PC-9 (cell line): ENCODE measurements at regions not wholly inside any gene's neighbourhood (a gene's known extent, or its start where the extent isn't known, plus 50 kb on each side); places are given as distances from the start of the nearest gene placed in this dataset.
A peak's percentile ranks its signal among the peaks of the same experiment; 100 is the strongest.

ENCODE experiments used
- BruUV-seq: library from RNA; stranded (reverse); fragments of 400-500 nt; replicated peaks from 2 replicates; lab custom pipeline; 2021; lab: Mats Ljungman, UMichigan
- CTCF ChIA-PET: fragments of 300-600 bp; sonication (Branson Sonifier 250); formaldehyde crosslinking; loops from one replicate; lab custom pipeline; 2022; ENCODE audit warnings: antibody characterized with exemption; lab: Charles Lee
- POLR2A ChIA-PET: fragments of 300-600 bp; sonication (Branson Sonifier 250); formaldehyde crosslinking; loops from one replicate; lab custom pipeline; 2022; ENCODE audit warnings: antibody characterized with exemption; ENCODE audit not compliant: unreplicated experiment; lab: Charles Lee
- DNase-seq, 2 experiments: peaks; one replicate each; pipeline versions ENCODE4 v3.0.0 to v3.0.0-alpha.2; 2015 to 2022; ENCODE audit warnings: mixed read lengths in 1 of 2
- H2AFZ ChIP-seq: fragments of 200-600 bp; sonication (generic); 2 replicates; pipeline ENCODE4 v1.8.1; 2017; ENCODE audit warnings: antibody characterized with exemption
- H3F3A ChIP-seq: fragments of 200-600 bp; sonication (generic); 2 replicates; pipeline ENCODE4 v1.8.1; 2017; ENCODE audit warnings: antibody characterized with exemption, mild to moderate bottlenecking, low read depth; ENCODE audit not compliant: insufficient read depth
- H3K27ac ChIP-seq: fragments of 200-600 bp; sonication (generic); 2 replicates; pipeline ENCODE4 v1.6.1; 2016; ENCODE audit warnings: mixed run types
- H3K27me3 ChIP-seq: fragments of 200-600 bp; sonication (generic); 2 replicates; pipeline ENCODE4 v1.6.1; 2016; ENCODE audit warnings: low read depth, mixed run types; ENCODE audit not compliant: insufficient read depth
- H3K36me3 ChIP-seq: fragments of 200-600 bp; sonication (generic); 2 replicates; pipeline ENCODE4 v1.6.1; 2016; ENCODE audit warnings: low read depth, mixed run types
- H3K4me1 ChIP-seq: fragments of 200-600 bp; sonication (generic); replicated peaks from 2 replicates; pipeline ENCODE4 v1.6.1; 2016; ENCODE audit warnings: mixed run types; ENCODE audit not compliant: insufficient read depth
- H3K4me2 ChIP-seq: fragments of 200-600 bp; sonication (generic); 2 replicates; pipeline ENCODE4 v1.6.1; 2017; ENCODE audit warnings: mixed run types
- H3K4me3 ChIP-seq: fragments of 200-600 bp; sonication (generic); 2 replicates; pipeline ENCODE4 v1.6.1; 2016; ENCODE audit warnings: mixed run types
- H3K79me2 ChIP-seq: fragments of 200-600 bp; sonication (generic); 2 replicates; pipeline ENCODE4 v1.6.1; 2017; ENCODE audit warnings: low read depth, mixed run types
- H3K9me2 ChIP-seq: fragments of 200-600 bp; sonication (generic); 2 replicates; pipeline ENCODE4 v1.8.1; 2017; ENCODE audit warnings: mild to moderate bottlenecking; ENCODE audit not compliant: insufficient read depth
- H3K9me3 ChIP-seq: fragments of 200-600 bp; sonication (generic); 2 replicates; pipeline ENCODE4 v1.8.1; 2016; ENCODE audit warnings: low read depth; ENCODE audit not compliant: insufficient read depth
- H4K20me1 ChIP-seq: fragments of 200-600 bp; sonication (generic); 2 replicates; pipeline ENCODE4 v1.8.1; 2017; ENCODE audit not compliant: insufficient read depth
- EZH2 ChIP-seq: fragments of 200-600 bp; sonication (generic); IDR thresholded peaks from 2 replicates; pipeline ENCODE4 v1.8.0; 2017; ENCODE audit warnings: antibody characterized with exemption, low read depth
- intact Hi-C: fragments of 100-400 bp; cut with micrococcal nuclease; formaldehyde crosslinking; loops from one replicate; pipeline ENCODE4 v1.10.0; 2022; ENCODE audit not compliant: unreplicated experiment
- TF ChIP-seq, protein P1 (sequence below): fragments of 200-600 bp; sonication (generic); conservative IDR thresholded peaks from 2 replicates; pipeline ENCODE4 v1.6.1; 2017; ENCODE audit warnings: mixed run types, antibody characterized with exemption, mild to moderate bottlenecking, moderate library complexity

DNA sequence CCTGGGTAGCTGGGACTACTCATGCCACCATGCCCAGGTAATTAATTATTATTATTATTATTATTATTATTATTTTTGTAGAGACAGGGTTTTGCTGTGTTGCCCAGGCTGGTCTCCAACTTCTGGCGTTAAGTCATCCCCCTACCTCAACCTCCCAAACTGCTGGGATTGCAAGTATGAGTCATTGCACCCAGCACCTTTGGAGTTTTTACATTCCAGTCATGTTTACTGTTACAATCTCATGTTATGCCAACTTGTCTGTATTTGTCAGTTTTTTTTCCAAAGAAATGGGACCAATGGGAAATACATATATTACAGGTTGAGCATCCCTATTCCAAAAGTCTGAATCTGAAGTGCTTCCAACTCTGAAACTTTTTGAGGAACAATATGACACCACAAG is 903.8 kb downstream of the SLC4A3 start:
- H4K20me1 ChIP-seq, result no peaks in the 10 kb centered on the region
- ChIA-PET POLR2A (no interaction called here), CTCF (no interaction called here)
- H3K9me2 ChIP-seq, result no peaks in the 10 kb centered on the region
- 0 out of 2 replicates have a peak, but pooled peaks cover 9% of the 10 kb centered on the region for H3K36me3 ChIP-seq
- intact Hi-C loops, result no loop called here
- no peak overlapping the region for H3K4me3 ChIP-seq
- peaks cover 20% of the 10 kb centered on the region for H3K9me3 ChIP-seq
- H3K4me2 ChIP-seq, result no peak overlapping the region
- TF ChIP-seq EZH2, result no peak
- TF ChIP-seq, protein P1, sequence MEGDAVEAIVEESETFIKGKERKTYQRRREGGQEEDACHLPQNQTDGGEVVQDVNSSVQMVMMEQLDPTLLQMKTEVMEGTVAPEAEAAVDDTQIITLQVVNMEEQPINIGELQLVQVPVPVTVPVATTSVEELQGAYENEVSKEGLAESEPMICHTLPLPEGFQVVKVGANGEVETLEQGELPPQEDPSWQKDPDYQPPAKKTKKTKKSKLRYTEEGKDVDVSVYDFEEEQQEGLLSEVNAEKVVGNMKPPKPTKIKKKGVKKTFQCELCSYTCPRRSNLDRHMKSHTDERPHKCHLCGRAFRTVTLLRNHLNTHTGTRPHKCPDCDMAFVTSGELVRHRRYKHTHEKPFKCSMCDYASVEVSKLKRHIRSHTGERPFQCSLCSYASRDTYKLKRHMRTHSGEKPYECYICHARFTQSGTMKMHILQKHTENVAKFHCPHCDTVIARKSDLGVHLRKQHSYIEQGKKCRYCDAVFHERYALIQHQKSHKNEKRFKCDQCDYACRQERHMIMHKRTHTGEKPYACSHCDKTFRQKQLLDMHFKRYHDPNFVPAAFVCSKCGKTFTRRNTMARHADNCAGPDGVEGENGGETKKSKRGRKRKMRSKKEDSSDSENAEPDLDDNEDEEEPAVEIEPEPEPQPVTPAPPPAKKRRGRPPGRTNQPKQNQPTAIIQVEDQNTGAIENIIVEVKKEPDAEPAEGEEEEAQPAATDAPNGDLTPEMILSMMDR, result no peak
- H3K4me1 ChIP-seq, result peaks cover 18% of the 10 kb centered on the region
- DNase-seq, result no peak
- H3K79me2 ChIP-seq, result no peaks in the 10 kb centered on the region
- BruUV-seq, result no TSS peak
- H2AFZ ChIP-seq, result no peak overlapping the region
- no peak overlapping the region for H3K27ac ChIP-seq
- H3K27me3 ChIP-seq, result no peaks in the 10 kb centered on the region
- H3F3A ChIP-seq, result peaks cover 10% of the 10 kb centered on the region

DNA sequence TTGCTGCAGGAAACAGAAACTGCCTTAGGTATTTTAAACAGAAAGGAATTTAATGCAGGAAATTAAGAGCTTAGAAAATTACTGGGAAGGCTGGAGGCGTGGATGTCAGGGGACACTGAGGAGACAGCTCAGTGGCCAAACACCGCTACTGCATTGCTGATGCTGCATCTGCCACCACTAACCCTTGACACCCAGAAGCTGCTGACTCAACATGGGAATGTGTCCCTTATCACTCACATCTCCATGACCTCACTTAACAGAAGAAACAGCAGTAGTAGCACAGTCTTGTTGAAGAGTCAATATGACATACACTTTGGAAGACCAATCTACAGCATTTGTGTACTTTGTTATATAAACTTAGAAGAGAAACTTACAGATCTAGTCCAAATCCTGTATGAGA is 906.1 kb downstream of the SLC4A3 start:
- intact Hi-C loops, result no loop called here
- Histone ChIP-seq H3K36me3 (0 out of 2 replicates have a peak, but pooled peaks cover 9% of the 10 kb centered on the region), H3K9me2 (no peaks in the 10 kb centered on the region), H3K27me3 (no peaks in the 10 kb centered on the region), H2AFZ (no peak overlapping the region), H3F3A (peaks cover 10% of the 10 kb centered on the region; the same call in 1 of the 2 replicates), H4K20me1 (no peaks in the 10 kb centered on the region), H3K9me3 (peaks cover 19% of the 10 kb centered on the region), H3K4me3 (no peak overlapping the region), H3K4me1 (peaks cover 18% of the 10 kb centered on the region), H3K27ac (peak overlapping the region; percentile 57), H3K4me2 (0 out of 2 replicates have a peak overlapping the region, but pooled peaks have one; percentile 1), H3K79me2 (no peaks in the 10 kb centered on the region)
- ChIA-PET POLR2A (interaction anchor here (0.6 kb wide), 1 partner anchor 1038 kb away, joined by 7 read pairs; no protein-coding TSS in a partner anchor), CTCF (interaction anchor here (0.6 kb wide), 1 partner anchor 789 kb away, joined by 3 read pairs; no protein-coding TSS in a partner anchor)
- BruUV-seq, result no TSS peak
- TF ChIP-seq, protein P1, result peak; percentile 67
- TF ChIP-seq EZH2, result no peak
- peak; percentile 47 to 94 for DNase-seq

DNA sequence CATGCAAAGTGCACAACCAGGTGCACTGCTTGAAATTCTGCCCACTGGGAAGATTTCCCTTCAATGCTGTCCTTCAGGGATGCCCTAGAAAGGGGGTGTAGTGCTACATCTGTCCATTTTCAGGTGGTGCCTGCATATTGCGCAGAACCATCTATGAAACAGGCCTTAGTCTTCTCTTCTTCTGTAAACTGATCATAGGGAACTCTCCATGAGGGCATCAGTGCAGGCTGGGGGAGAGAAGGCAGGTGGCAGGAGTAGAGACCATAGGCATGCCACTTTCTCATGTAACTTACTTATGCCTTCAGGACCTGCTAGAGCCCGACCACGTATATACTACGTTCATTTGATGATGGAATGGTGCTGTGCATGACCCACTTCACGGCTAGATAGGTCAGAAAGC is 912.1 kb downstream of the SLC4A3 start:
- H3K4me3 ChIP-seq, result no peak overlapping the region
- H3K27ac ChIP-seq, result no peak overlapping the region
- H3K27me3 ChIP-seq, result no peaks in the 10 kb centered on the region
- H3K36me3 ChIP-seq, result 0 out of 2 replicates have a peak, but pooled peaks cover 4% of the 10 kb centered on the region
- no peaks in the 10 kb centered on the region for H3K79me2 ChIP-seq
- ChIA-PET POLR2A (no interaction called here), CTCF (no interaction called here)
- peaks cover under 1% of the 10 kb centered on the region; the same call in 1 of the 2 replicates for H3K4me1 ChIP-seq
- intact Hi-C loops, result no loop called here
- no peak overlapping the region for H2AFZ ChIP-seq
- no TSS peak for BruUV-seq
- no peak for DNase-seq
- TF ChIP-seq, protein P1, result no peak
- no peaks in the 10 kb centered on the region for H3F3A ChIP-seq
- H3K4me2 ChIP-seq, result no peak overlapping the region
- peaks cover 24% of the 10 kb centered on the region for H3K9me3 ChIP-seq
- no peaks in the 10 kb centered on the region for H3K9me2 ChIP-seq
- H4K20me1 ChIP-seq, result no peaks in the 10 kb centered on the region
